Mammary epithelial cell (primary cell): ENCODE measurements at regions not wholly inside any gene's neighbourhood (a gene's known extent, or its start where the extent isn't known, plus 50 kb on each side); places are given as distances from the start of the nearest gene placed in this dataset.

ENCODE experiments used
- EZH2 ChIP-seq: IDR thresholded peaks from 2 replicates; pipeline ENCODE4 v1.6.1; 2012; ENCODE audit warnings: low read length, inconsistent platforms, borderline replicate concordance
- TF ChIP-seq, protein P1 (sequence below), 2 donors: IDR thresholded peaks in 1 of 2; conservative IDR thresholded peaks in 1 of 2; 2 replicates each; pipeline ENCODE4 v1.5.1; 2011 to 2012; ENCODE audit warnings: inconsistent platforms in 2 of 2, low read length in 2 of 2, mild to moderate bottlenecking in 2 of 2, control low read depth in 1 of 2, low read depth in 1 of 2; ENCODE audit not compliant: insufficient read depth in 1 of 2; ENCODE audit errors: extremely low read depth in 1 of 2

DNA sequence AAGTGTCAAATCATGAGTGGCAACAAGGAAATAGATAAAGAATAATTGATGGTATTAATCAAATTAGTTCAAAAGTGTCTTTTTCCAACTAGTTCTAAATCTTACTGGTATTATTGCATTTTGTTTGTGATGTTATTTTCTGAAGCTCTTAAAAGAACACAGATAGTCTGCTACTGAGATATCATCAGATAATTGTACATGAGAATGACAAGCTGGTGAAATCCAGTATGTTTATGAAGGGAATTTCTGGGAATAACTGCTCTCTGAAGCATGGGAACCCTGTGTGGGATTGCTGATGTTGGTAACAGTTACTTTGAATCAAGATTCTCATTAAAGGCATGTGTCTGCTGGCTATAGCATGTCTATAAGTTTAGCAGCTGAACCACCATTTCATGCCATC, 190.3 kb upstream of the CDIN1 start:
- TF ChIP-seq, protein P1, sequence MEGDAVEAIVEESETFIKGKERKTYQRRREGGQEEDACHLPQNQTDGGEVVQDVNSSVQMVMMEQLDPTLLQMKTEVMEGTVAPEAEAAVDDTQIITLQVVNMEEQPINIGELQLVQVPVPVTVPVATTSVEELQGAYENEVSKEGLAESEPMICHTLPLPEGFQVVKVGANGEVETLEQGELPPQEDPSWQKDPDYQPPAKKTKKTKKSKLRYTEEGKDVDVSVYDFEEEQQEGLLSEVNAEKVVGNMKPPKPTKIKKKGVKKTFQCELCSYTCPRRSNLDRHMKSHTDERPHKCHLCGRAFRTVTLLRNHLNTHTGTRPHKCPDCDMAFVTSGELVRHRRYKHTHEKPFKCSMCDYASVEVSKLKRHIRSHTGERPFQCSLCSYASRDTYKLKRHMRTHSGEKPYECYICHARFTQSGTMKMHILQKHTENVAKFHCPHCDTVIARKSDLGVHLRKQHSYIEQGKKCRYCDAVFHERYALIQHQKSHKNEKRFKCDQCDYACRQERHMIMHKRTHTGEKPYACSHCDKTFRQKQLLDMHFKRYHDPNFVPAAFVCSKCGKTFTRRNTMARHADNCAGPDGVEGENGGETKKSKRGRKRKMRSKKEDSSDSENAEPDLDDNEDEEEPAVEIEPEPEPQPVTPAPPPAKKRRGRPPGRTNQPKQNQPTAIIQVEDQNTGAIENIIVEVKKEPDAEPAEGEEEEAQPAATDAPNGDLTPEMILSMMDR (conservative IDR thresholded peaks at IDR 0.05 in 1 of 2, IDR thresholded peaks at IDR 0.05 in 1 of 2; ENCODE audit: extremely low read depth in 1 of 2, insufficient read depth in 1 of 2, low read depth in 1 of 2, low read length in 2 of 2) = no peak
- no peak for TF ChIP-seq EZH2
